ENCODE measurements at regions not wholly inside any gene's neighbourhood (a gene's known extent, or its start where the extent isn't known, plus 50 kb on each side); places are given as distances from the start of the nearest gene placed in this dataset.
"Not testable (repeated sequence)": the region's sequence is repeated elsewhere in the genome, so short reads cannot be mapped to it uniquely, and the experiment has no call there.

DNA sequence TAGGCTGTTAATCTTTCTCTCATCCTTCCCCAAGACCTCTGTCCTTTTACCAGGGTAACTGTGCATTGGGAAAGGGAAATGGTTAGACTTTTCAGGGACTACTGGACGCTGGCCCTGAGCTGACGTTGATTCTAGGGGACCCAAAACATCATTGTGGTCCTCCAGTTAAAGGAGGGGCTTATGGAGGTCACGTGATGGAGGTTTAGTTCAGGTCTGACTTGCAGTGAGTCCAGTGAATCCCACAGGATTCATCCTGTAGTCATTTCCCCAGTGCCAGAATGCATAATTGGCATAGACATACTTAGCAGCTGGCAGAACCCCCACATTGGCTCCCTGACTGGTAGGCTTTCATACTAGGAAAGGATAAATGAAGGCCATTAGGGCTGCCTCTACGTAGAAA is 246.3 kb downstream of the KCNE4 start:
- DNase-seq = not testable (repeated sequence)

DNA sequence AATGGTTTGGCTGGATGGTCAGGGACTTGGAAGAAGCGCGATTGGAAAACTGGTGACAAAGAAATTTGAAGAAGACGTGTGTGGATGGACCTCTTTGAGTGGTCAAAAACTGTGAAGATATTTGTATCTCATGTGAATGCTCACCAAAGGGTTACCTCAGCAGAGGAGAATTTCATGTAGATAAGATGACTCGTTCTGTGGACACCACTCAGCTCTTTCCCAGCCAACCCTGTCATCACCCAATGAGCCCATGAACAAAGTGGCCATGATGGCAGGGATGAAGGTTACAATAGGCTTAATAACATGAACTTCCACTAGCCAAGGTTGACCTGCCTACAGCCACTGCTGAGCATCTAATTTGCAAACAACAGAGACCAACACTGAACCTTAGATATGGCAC is 248.3 kb downstream of the KCNE4 start:
- no peak for DNase-seq

DNA sequence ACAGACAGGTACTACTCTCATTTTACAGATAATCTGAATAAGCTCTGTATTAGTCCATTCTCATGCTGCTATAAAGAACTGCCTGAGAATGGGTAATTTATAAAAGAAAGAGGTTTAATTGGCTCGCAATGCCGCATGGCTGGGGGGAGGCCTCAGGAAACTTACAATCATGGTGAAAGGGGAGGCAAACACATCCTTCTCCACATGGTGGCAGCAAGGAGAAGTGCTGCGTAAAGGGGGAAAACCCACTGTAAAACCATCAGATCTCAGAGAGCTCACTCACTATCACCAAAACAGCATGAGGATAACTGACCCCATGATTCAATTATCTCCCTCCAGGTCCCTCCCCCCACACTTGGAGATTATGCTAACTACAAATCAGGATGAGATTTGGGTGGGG is 254.4 kb downstream of the KCNE4 start:
- DNase-seq = peak; percentile 45

DNA sequence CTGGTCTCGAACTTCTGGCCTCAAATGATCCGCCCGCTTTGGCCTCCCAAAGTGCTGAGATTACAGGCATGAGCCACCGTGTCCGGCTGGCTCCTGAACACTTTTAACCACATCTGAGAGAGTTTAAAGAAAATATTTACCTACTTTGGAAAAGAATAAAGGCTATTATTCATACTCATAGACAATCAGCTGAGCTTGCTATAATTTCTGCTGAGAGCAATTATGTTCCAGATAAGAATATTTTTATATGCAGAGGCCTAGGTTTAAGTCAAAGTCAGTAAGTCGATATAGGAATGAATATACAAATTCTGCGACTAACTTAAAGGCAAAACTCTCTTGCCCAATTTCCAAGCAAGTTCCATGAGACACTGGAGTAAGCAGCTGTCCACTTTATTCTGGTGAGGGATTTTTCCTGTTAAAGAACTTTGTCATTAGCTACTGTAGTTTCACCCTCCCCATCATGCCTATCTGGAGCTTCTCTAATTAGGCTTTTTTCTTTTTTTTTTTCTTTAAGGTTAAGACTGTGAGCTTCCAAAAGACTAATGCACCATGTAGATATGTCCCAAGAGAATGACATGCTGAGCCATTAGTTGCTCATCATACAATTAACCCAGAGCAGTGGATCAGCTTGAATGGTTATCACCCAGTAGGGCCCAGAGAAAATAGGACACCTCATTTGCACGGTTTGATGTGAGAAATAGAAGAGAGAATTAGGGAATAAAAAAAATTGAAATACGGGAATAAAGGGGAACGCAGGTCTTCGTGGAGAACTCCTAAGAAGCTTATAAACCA is 260.1 kb downstream of the KCNE4 start:
- DNase-seq = no peak

DNA sequence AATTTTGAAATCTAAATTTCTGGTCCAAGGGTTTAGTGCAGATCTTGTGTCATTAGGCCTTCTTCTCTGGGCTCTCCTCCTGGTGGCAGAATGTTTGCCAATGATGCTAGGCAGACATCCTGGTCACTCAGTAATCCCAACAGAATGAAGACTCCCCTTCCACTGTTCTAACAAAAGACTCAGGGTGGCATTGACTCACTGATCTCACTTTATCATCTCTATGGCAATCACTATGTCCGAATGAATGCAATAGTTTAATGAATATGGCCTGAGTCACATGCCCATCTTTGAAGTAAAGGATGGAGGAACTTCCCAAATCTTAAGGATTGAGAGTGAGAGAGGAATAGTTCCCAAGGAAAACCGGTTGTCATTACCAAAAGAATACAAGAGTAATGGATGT is 261.1 kb downstream of the KCNE4 start:
- DNase-seq = no peak

GRCh38 chr2:223314811-223315210 is 262.8 kb downstream of the KCNE4 start:
- DNase-seq = no peak

DNA sequence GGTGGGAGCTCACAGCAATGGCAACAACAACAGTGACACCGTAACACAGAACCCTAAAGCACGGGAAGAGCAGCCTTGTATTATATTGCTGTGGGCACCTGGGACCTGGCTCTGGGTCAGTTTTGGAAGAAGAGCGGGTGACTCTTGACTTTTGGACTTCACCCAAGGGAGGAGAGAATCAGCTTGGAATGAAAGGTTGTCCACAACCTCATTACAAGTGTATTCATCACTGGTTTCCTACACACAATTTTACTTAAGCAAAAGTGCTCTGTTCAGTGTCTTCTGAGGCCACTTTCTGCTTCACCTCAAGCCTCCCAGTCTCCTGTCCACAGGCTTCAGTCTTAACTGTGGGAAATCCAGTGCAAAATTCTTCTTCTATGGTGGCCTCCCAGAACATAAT is 263.8 kb downstream of the KCNE4 start:
- DNase-seq = no peak

GRCh38 chr2:223316342-223316741 is 264.4 kb downstream of the KCNE4 start:
- DNase-seq = no peak

DNA sequence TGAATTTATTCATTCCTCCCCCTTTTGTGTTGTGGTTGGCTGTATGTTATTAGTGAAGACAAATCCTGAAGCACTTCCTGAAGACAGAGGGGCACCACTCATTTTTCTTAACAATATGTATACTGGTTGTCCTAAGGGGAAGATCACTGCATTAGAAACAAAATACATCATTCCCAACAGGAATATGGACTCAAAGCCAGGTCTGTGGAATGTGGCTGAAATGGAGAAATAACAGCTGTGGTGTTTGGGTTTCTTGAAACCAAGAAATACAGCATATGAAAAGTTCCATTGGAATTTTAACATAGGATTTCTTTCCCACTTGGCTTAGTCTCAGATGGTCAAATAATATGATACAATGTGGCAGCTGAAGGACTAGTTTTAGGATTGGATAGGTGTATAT is 267.6 kb downstream of the KCNE4 start:
- no peak for DNase-seq

DNA sequence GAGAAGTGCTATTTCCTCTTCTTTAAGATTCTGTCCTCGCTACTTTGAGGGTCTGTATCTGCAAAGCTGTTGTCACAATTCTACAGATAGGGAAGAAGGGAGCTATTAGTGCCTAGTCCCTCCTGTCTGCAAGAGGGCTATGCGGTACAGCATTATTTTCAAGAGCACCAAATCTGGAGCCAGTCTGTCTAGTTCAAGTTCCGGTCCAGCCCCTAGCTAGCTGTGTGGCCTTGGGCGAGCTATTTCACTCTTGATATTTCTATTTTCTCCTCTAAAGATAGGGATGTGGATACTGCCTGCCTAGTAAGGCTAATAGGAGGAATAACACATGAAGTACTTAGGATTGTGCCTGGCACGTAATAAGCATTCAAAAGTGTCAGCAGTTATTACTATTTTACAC is 272.4 kb downstream of the KCNE4 start:
- no peak for DNase-seq

DNA sequence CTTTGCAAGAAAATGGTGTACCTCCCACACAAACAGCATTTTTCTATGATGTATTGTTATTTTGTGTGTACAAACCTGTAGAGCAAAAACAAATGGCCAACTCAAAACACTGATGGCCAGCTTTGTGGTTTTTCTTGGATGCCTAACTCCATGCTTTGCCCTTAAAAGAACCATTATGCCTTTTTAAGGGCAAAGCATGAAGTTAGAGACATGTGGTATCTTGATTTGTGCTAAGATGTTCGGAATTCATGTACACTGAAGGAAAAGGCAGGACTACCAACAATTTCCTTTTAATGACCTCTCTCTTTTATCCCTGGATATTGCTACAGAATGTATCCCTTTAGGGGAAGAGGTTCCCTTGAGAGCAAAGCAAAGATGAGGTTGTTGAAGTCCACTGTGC is 273.6 kb downstream of the SCG2 start:
- no peak for DNase-seq

- not testable (repeated sequence) for DNase-seq
Observed at GRCh38 chr2:223330747-223331146, 271.4 kb downstream of the SCG2 start.

DNA sequence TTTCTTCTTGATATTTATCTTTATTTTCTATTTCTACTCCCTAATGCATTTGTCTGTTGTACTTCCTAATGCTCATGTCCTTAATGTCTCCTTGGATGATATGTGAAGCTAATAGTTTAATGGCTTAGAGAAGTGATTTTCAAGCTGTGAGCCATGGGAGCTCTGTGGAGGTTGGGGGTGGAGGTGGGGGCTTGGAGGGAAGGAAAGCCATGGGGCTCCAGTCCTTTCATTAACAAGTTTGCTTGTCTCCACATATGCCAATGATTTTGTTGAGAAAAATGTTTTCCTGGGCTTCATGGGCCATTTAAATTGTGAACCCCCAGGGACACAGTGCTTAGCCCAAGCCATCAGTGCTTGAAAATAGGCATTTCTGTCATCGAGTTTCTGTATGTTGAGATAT is 264.1 kb downstream of the SCG2 start:
- DNase-seq = no peak

- DNase-seq = no peak
Observed at GRCh38 chr2:223357076-223357475, 245.1 kb downstream of the SCG2 start.

DNA sequence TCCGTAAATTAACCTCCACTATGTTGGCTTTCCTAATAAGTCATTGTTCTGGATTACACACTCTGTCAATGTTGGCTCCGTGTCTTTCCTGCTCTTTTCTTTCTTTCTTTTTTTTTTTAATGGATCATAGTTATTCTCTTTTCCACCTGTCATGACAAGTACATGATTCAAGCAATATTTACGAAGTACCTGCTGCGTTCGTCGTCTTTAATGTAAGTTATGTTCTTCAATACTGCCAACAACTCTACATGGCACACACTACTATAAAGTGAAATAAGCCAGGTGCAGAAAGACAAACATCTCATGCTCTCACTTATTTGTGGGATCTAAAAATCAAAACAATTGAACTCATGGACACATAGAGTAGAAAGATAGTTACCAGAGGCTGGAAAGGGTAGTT is 239.1 kb downstream of the SCG2 start:
- DNase-seq = no peak

DNA sequence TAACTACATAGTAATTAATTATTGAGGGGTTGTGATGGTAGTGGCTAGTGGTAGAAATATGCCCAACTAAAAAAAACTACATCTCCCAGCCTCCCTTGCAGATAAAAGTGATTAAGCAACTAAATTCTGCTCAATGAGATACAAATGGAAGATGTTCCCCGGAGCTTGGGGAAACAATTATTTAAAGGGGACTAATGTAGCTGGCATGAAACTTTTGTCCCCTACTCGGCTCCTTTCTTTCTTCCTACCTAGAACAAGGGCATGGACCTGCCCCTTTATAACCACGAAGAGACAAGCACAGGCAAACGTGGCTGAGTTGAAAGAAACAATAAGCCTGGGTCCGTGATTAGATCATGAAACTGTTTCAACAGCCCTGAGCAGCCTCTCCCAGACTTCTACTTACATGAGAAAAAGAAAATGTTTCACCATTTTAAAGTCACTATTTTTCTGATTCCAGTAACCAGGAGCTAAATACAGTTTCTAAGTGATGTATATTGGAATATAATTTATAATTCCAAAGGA is 236.9 kb downstream of the SCG2 start:
- no peak for DNase-seq

- no peak for DNase-seq
Observed at GRCh38 chr2:223366566-223366965, 235.6 kb downstream of the SCG2 start.

- no peak for DNase-seq
Observed at GRCh38 chr2:223368481-223368880, 233.7 kb downstream of the SCG2 start.

DNA sequence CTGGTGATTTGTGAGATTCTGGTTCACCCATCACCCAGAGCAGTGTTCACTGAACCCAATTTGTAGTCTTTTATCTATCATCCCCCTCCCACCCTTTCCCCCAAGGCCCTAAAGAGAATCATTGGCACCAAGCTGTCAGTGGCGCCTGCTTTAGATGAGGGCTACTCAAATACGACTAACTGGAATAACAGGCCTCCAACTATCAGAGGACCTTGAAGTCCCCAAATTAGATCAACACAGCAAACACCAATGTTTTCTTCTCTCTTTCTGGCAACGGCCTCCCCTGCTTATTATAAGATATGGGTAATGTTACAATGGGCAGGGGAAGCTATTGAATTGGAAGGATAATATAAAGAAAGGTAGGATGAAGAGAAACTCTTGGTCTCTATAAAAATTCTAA is 232.3 kb downstream of the SCG2 start:
- no peak for DNase-seq

- no peak for DNase-seq
Observed at GRCh38 chr2:223383315-223383714, 218.8 kb downstream of the SCG2 start.

DNA sequence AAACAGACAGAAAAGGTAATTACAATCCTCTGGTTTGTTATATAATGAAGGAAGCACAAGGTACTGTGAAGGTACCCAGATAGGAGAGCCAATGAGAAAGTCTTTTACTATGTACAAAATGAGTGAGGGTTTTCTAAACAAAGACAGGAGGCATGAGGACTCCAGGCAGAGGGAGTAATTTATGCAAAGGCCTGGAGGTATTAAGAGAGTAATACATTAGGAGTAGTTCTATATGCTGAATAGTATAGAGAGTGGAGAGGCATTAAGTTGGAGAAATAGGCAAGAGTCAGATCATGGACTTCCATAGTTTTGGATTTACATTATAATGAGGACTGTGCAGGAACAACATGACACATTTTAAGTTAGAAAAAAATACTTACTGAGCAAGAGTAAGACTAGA is 216.0 kb downstream of the SCG2 start:
- no peak for DNase-seq

GRCh38 chr2:223386984-223387383 is 215.2 kb downstream of the SCG2 start:
- DNase-seq = no peak

- DNase-seq = no peak
Observed at GRCh38 chr2:223389624-223390023, 212.5 kb downstream of the SCG2 start.

GRCh38 chr2:223396993-223397392 is 205.2 kb downstream of the SCG2 start:
- DNase-seq = no peak

All from dermis blood vessel endothelial cell (primary cell).